HepG2 (cell line): ENCODE measurements at regions not wholly inside any gene's neighbourhood (a gene's known extent, or its start where the extent isn't known, plus 50 kb on each side); places are given as distances from the start of the nearest gene placed in this dataset.

Experiments
- ATM ChIP-seq: fragments of 450-650 bp; IDR thresholded peaks from 2 replicates; pipeline ENCODE4 v1.7.1; 2017; ENCODE audit warnings: mild to moderate bottlenecking, borderline replicate concordance
- BRCA1 ChIP-seq: sonication (generic); formaldehyde crosslinking; IDR thresholded peaks from 2 replicates; pipeline ENCODE4 v1.4.0; 2020; ENCODE audit warnings: missing genetic modification reagents
- CEBPG ChIP-seq: IDR thresholded peaks from 2 replicates; pipeline ENCODE4 v1.6.1; 2016
- MAFF ChIP-seq: IDR thresholded peaks from 2 replicates; pipeline ENCODE4 v1.6.1; 2011; ENCODE audit warnings: low read depth, low read length, improper control_type of control experiment
- MEF2D ChIP-seq: sonication (generic); formaldehyde crosslinking; IDR thresholded peaks from 2 replicates; pipeline ENCODE4 v1.5.1; 2020; ENCODE audit warnings: mild to moderate bottlenecking, missing genetic modification reagents
- MEIS1 ChIP-seq: sonication (generic); formaldehyde crosslinking; IDR thresholded peaks from 2 replicates; pipeline ENCODE4 v1.9.0; 2021; ENCODE audit warnings: mild to moderate bottlenecking, missing genetic modification reagents, moderate library complexity, borderline replicate concordance
- MTF2 ChIP-seq: sonication (generic); formaldehyde crosslinking; IDR thresholded peaks from 2 replicates; pipeline ENCODE4 v1.5.0; 2020; ENCODE audit warnings: missing genetic modification reagents, borderline replicate concordance
- NR2F1 ChIP-seq, 2 experiments: fragments of 450-650 bp in 1 of 2; formaldehyde crosslinking in 1 of 2; IDR thresholded peaks; 2 replicates each; pipeline versions ENCODE4 v1.5.0 to v1.6.1; 2016 to 2020; ENCODE audit warnings: mild to moderate bottlenecking in 1 of 2, missing compliant biosample characterization in 1 of 2, missing genetic modification reagents in 1 of 2, moderate library complexity in 1 of 2
- RBM22 ChIP-seq: fragments of 200-400 bp; formaldehyde crosslinking; optimal IDR thresholded peaks from 2 replicates; pipeline ENCODE3; 2017; ENCODE audit warnings: mild to moderate bottlenecking, low read length, moderate library complexity
- REL ChIP-seq: sonication (generic); formaldehyde crosslinking; conservative IDR thresholded peaks from 2 replicates; pipeline ENCODE4 v1.8.0; 2022; ENCODE audit warnings: mild to moderate bottlenecking, missing genetic modification reagents, moderate library complexity
- REPIN1 ChIP-seq: sonication (generic); formaldehyde crosslinking; IDR thresholded peaks from 2 replicates; pipeline ENCODE4 v1.8.0; 2022; ENCODE audit warnings: missing genetic modification reagents, low read depth, mild to moderate bottlenecking, borderline replicate concordance
- SALL1 ChIP-seq: sonication (generic); formaldehyde crosslinking; IDR thresholded peaks from 2 replicates; pipeline ENCODE4 v1.8.0; 2022; ENCODE audit warnings: mild to moderate bottlenecking, missing genetic modification reagents
- ZBTB8A ChIP-seq: sonication (generic); formaldehyde crosslinking; IDR thresholded peaks from 2 replicates; pipeline ENCODE4 v1.4.0; 2020; ENCODE audit warnings: mild to moderate bottlenecking, low read depth, missing genetic modification reagents, borderline replicate concordance
- ZFP82 ChIP-seq: sonication (generic); formaldehyde crosslinking; IDR thresholded peaks from 2 replicates; pipeline ENCODE4 v1.5.1; 2020; ENCODE audit warnings: mild to moderate bottlenecking, missing genetic modification reagents, borderline replicate concordance
- ZNF160 ChIP-seq: sonication (generic); formaldehyde crosslinking; IDR thresholded peaks from 2 replicates; pipeline ENCODE4 v1.8.0; 2022; ENCODE audit warnings: mild to moderate bottlenecking, inconsistent platforms, missing genetic modification reagents
- ZNF350 ChIP-seq: sonication (generic); formaldehyde crosslinking; IDR thresholded peaks from 2 replicates; pipeline ENCODE4 v1.4.0; 2020; ENCODE audit warnings: mild to moderate bottlenecking, low read depth, missing genetic modification reagents, borderline replicate concordance
- ZNF501 ChIP-seq: sonication (generic); formaldehyde crosslinking; IDR thresholded peaks from 2 replicates; pipeline ENCODE4 v1.5.1; 2020; ENCODE audit warnings: mild to moderate bottlenecking, moderate library complexity, missing genetic modification reagents
- ZNF569 ChIP-seq: sonication (generic); formaldehyde crosslinking; IDR thresholded peaks from 2 replicates; pipeline ENCODE4 v1.5.0; 2020; ENCODE audit warnings: mild to moderate bottlenecking, missing genetic modification reagents, moderate library complexity, borderline replicate concordance
- ZNF616 ChIP-seq: sonication (generic); formaldehyde crosslinking; IDR thresholded peaks from 2 replicates; pipeline ENCODE4 v1.5.0; 2020; ENCODE audit warnings: low read depth, mild to moderate bottlenecking, missing genetic modification reagents
- TF ChIP-seq, protein P1 (sequence below), 2 experiments: fragments of 450-650 bp in 1 of 2; sonication (generic) in 1 of 2; formaldehyde crosslinking; IDR thresholded peaks; 2 replicates each; pipeline versions ENCODE4 v1.5.0 to v1.8.0; 2020 to 2022; ENCODE audit warnings: mild to moderate bottlenecking in 1 of 2, missing genetic modification reagents in 1 of 2
- TF ChIP-seq, protein P2 (sequence below): sonication (generic); formaldehyde crosslinking; IDR thresholded peaks from 2 replicates; pipeline ENCODE4 v1.4.0; 2020; ENCODE audit warnings: mild to moderate bottlenecking, missing genetic modification reagents
- TF ChIP-seq, protein P3 (sequence below): sonication (generic); formaldehyde crosslinking; IDR thresholded peaks from 2 replicates; pipeline ENCODE4 v1.8.0; 2023; ENCODE audit warnings: mild to moderate bottlenecking, missing genetic modification reagents
- TF ChIP-seq, protein P4 (sequence below): sonication (generic); formaldehyde crosslinking; IDR thresholded peaks from 2 replicates; pipeline ENCODE4 v1.8.1; 2023; ENCODE audit warnings: mild to moderate bottlenecking, missing genetic modification reagents

DNA sequence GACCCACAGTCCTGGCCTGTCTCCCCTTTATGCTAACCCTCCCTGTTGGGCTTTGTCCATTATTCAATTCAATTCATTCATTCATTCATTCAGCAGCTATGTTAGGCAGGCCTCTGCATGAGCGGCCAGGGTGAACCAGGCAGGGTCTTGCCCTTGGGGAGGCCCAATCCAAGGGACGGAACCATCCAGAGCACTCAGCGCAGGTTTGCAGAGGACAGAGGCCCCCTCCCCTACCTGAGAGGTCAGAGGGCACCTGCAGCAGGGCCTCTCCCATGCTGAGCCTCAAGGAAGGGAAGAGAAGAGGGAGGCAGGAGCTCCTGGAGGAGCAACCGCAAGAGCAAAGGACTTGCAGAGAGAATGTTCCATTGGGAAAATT lies 61.4 kb downstream of the C9orf50 start (continued):
- TF ChIP-seq, protein P1, sequence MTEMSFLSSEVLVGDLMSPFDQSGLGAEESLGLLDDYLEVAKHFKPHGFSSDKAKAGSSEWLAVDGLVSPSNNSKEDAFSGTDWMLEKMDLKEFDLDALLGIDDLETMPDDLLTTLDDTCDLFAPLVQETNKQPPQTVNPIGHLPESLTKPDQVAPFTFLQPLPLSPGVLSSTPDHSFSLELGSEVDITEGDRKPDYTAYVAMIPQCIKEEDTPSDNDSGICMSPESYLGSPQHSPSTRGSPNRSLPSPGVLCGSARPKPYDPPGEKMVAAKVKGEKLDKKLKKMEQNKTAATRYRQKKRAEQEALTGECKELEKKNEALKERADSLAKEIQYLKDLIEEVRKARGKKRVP (CRISPR knock-in tag; IDR thresholded peaks at IDR 0.05): no peak
- TF ChIP-seq ZFP82 (CRISPR knock-in tag) (no peak), ZNF160 (CRISPR knock-in tag) (no peak), NR2F1 (CRISPR knock-in tag; IDR thresholded peaks at IDR 0.05) (peak in 1 of 2 experiments; percentile 38; a peak in 1 of 4 replicates), MAFF (no peak), SALL1 (no peak), ZNF569 (no peak), ZBTB8A (no peak; the same call in 1 of the 2 replicates), CEBPG (CRISPR knock-in tag) (no peak), MEF2D (CRISPR knock-in tag) (0 out of 2 replicates have a peak, but pooled peaks have one; percentile 2), ZNF616 (CRISPR knock-in tag) (no peak), ATM (no peak), RBM22 (peak; percentile 40), MEIS1 (CRISPR knock-in tag) (no peak), REL (CRISPR knock-in tag) (peak; percentile 23; the same call in 1 of the 2 replicates), ZNF350 (CRISPR knock-in tag) (no peak), REPIN1 (no peak; the same call in 1 of the 2 replicates), MTF2 (CRISPR knock-in tag) (no peak), ZNF501 (peak; percentile 50; the same call in 1 of the 2 replicates), BRCA1 (CRISPR knock-in tag) (no peak)
- TF ChIP-seq, protein P2, sequence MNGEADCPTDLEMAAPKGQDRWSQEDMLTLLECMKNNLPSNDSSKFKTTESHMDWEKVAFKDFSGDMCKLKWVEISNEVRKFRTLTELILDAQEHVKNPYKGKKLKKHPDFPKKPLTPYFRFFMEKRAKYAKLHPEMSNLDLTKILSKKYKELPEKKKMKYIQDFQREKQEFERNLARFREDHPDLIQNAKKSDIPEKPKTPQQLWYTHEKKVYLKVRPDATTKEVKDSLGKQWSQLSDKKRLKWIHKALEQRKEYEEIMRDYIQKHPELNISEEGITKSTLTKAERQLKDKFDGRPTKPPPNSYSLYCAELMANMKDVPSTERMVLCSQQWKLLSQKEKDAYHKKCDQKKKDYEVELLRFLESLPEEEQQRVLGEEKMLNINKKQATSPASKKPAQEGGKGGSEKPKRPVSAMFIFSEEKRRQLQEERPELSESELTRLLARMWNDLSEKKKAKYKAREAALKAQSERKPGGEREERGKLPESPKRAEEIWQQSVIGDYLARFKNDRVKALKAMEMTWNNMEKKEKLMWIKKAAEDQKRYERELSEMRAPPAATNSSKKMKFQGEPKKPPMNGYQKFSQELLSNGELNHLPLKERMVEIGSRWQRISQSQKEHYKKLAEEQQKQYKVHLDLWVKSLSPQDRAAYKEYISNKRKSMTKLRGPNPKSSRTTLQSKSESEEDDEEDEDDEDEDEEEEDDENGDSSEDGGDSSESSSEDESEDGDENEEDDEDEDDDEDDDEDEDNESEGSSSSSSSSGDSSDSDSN (CRISPR knock-in tag): no peak
- TF ChIP-seq, protein P3, sequence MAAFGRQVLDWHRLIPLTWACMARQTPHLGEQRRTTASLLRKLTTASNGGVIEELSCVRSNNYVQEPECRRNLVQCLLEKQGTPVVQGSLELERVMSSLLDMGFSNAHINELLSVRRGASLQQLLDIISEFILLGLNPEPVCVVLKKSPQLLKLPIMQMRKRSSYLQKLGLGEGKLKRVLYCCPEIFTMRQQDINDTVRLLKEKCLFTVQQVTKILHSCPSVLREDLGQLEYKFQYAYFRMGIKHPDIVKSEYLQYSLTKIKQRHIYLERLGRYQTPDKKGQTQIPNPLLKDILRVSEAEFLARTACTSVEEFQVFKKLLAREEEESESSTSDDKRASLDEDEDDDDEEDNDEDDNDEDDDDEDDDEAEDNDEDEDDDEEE (CRISPR knock-in tag): no peak
- TF ChIP-seq, protein P4, sequence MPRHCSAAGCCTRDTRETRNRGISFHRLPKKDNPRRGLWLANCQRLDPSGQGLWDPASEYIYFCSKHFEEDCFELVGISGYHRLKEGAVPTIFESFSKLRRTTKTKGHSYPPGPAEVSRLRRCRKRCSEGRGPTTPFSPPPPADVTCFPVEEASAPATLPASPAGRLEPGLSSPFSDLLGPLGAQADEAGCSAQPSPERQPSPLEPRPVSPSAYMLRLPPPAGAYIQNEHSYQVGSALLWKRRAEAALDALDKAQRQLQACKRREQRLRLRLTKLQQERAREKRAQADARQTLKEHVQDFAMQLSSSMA: no peak
